ENCODE measurements at regions not wholly inside any gene's neighbourhood (a gene's known extent, or its start where the extent isn't known, plus 50 kb on each side); places are given as distances from the start of the nearest gene placed in this dataset.

DNA sequence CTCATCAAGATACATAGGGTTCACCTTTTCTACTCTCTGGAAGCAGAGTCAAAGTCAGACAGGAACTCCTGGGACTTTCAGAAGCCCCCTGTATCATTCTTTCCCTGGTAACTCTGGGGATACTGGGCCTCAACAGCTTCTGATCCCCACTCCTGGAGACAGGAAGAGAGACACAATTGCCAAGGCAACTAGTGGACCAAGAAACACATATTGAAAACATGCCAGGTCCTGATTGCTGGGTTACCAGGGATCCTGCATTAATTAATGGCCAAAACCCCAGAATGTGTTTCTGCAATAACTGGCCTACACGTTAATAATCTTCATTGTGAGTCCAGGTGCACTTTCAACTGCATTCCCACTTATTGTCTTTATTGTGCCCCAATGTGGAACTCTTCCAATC, 260.8 kb upstream of the POU2AF2 start:
- no peaks in the 10 kb centered on the region for H3K36me3 ChIP-seq (ENCODE audit: control insufficient read depth in 2 of 2, insufficient read depth in 2 of 2, low read length in 2 of 2)

DNA sequence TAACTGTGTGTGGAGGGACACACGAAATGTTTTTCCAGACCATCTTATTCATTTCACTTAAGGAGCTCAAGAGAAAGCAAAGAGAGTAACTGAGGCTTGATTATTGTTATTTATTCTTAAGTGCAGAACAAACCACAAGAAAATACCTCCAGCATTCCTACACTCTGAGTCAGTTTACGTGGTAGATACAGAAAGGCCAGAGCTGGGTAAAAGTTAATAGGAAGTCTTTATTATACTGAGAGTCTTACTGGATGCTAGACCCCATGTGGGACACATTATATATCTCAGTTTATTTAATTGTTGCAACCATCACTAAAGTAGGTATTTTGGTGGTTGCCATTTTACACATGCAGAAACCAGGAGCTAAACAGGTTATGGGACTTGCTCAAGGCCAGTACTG, 261.4 kb upstream of the POU2AF2 start:
- Histone ChIP-seq H3K36me3 (ENCODE audit: control insufficient read depth in 2 of 2, insufficient read depth in 2 of 2, low read length in 2 of 2) (no peaks in the 10 kb centered on the region), H3K27ac (ENCODE audit: low read length) (no peak overlapping the region), H3K4me1 (ENCODE audit: control insufficient read depth, insufficient read depth, low read length) (no peaks in the 10 kb centered on the region), H3K27me3 (ENCODE audit: control insufficient read depth in 1 of 2, insufficient read depth in 2 of 2, low read length in 2 of 2) (no peaks in the 10 kb centered on the region), H3K9me3 (ENCODE audit: control insufficient read depth in 2 of 2, low read length in 2 of 2) (no peaks in the 10 kb centered on the region), H3K9ac (ENCODE audit: low read length in 2 of 2) (no peak overlapping the region), H3K4me3 (ENCODE audit: low read length in 2 of 2) (no peak overlapping the region)

More for the DNA sequence above, 260.8 kb upstream of the POU2AF2 start:
- no peaks in the 10 kb centered on the region for H3K9me3 ChIP-seq (ENCODE audit: control insufficient read depth in 2 of 2, low read length in 2 of 2)
- no peak overlapping the region for H3K4me3 ChIP-seq (ENCODE audit: low read length in 2 of 2)
- peaks cover 1% of the 10 kb centered on the region for H3K4me1 ChIP-seq (ENCODE audit: control insufficient read depth, insufficient read depth, low read length)
- H3K27ac ChIP-seq (ENCODE audit: low read length) = no peak overlapping the region
- no peaks in the 10 kb centered on the region for H3K27me3 ChIP-seq (ENCODE audit: control insufficient read depth in 1 of 2, insufficient read depth in 2 of 2, low read length in 2 of 2)
- H3K9ac ChIP-seq (ENCODE audit: low read length in 2 of 2) = no peak overlapping the region

DNA sequence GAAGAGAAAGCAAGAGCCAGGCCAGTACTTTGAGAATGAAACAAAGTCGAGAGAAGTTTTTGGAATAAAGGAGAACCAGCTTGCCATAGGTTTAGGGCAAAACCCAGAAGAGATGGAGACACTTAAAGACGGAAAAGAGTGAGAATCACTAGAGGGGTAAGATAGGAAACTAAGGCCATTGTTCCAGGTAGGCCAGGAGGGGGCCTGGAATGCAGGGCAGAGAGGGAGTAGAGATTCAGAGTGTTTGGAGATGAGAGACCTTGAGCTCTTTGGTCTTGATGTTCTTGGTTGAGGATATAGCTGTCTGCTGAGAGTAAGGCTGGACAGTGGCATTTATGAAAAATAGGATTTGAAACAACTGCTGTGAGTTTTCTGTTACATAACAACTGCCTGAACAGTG, 263.3 kb upstream of the POU2AF2 start:
- Histone ChIP-seq H3K9ac (ENCODE audit: low read length in 2 of 2) (no peak overlapping the region), H3K27ac (ENCODE audit: low read length) (no peak overlapping the region), H3K36me3 (ENCODE audit: control insufficient read depth in 2 of 2, insufficient read depth in 2 of 2, low read length in 2 of 2) (no peaks in the 10 kb centered on the region), H3K27me3 (ENCODE audit: control insufficient read depth in 1 of 2, insufficient read depth in 2 of 2, low read length in 2 of 2) (no peaks in the 10 kb centered on the region), H3K4me3 (ENCODE audit: low read length in 2 of 2) (no peak overlapping the region), H3K9me3 (ENCODE audit: control insufficient read depth in 2 of 2, low read length in 2 of 2) (no peaks in the 10 kb centered on the region), H3K4me1 (ENCODE audit: control insufficient read depth, insufficient read depth, low read length) (no peaks in the 10 kb centered on the region)

GRCh38 chr11:110979696-110980095, 265.8 kb upstream of the POU2AF2 start:
- no peaks in the 10 kb centered on the region for H3K9me3 ChIP-seq (ENCODE audit: control insufficient read depth in 2 of 2, low read length in 2 of 2)
- H3K4me3 ChIP-seq (ENCODE audit: low read length in 2 of 2) = no peak overlapping the region
- no peaks in the 10 kb centered on the region for H3K36me3 ChIP-seq (ENCODE audit: control insufficient read depth in 2 of 2, insufficient read depth in 2 of 2, low read length in 2 of 2)
- no peak overlapping the region for H3K27ac ChIP-seq (ENCODE audit: low read length)
- no peaks in the 10 kb centered on the region for H3K4me1 ChIP-seq (ENCODE audit: control insufficient read depth, insufficient read depth, low read length)
- H3K27me3 ChIP-seq (ENCODE audit: control insufficient read depth in 1 of 2, insufficient read depth in 2 of 2, low read length in 2 of 2) = no peaks in the 10 kb centered on the region
- no peak overlapping the region for H3K9ac ChIP-seq (ENCODE audit: low read length in 2 of 2)

DNA sequence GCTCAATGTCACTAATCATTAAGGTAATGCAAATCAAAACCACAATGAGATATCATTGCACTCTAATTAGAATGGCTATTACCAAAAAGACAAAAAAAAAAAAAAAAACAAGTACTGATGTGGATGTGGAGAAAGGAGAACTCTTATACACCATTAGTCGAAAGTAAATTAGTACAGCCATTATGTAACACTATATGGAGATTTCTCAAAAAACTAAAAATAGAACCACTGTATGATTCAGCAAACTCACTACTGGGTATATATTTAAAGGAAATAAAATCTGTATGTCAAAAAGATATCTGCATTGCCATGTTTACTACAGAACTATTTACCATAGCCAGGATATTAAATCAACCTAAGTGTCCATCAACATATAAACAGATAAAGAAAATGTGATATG, 265.4 kb upstream of the ARHGAP20 start:
- Histone ChIP-seq H3K4me3 (ENCODE audit: low read length in 2 of 2) (no peak overlapping the region), H3K36me3 (ENCODE audit: control insufficient read depth in 2 of 2, insufficient read depth in 2 of 2, low read length in 2 of 2) (no peaks in the 10 kb centered on the region), H3K9me3 (ENCODE audit: control insufficient read depth in 2 of 2, low read length in 2 of 2) (no peaks in the 10 kb centered on the region), H3K27ac (ENCODE audit: low read length) (no peak overlapping the region), H3K9ac (ENCODE audit: low read length in 2 of 2) (no peak overlapping the region), H3K4me1 (ENCODE audit: control insufficient read depth, insufficient read depth, low read length) (no peaks in the 10 kb centered on the region), H3K27me3 (ENCODE audit: control insufficient read depth in 1 of 2, insufficient read depth in 2 of 2, low read length in 2 of 2) (no peaks in the 10 kb centered on the region)

GRCh38 chr11:110974731-110975130, 262.5 kb upstream of the ARHGAP20 start:
- H3K36me3 ChIP-seq (ENCODE audit: control insufficient read depth in 2 of 2, insufficient read depth in 2 of 2, low read length in 2 of 2) = no peaks in the 10 kb centered on the region
- H3K27me3 ChIP-seq (ENCODE audit: control insufficient read depth in 1 of 2, insufficient read depth in 2 of 2, low read length in 2 of 2) = no peaks in the 10 kb centered on the region
- no peaks in the 10 kb centered on the region for H3K4me1 ChIP-seq (ENCODE audit: control insufficient read depth, insufficient read depth, low read length)
- no peak overlapping the region for H3K27ac ChIP-seq (ENCODE audit: low read length)
- H3K9ac ChIP-seq (ENCODE audit: low read length in 2 of 2) = no peak overlapping the region
- H3K4me3 ChIP-seq (ENCODE audit: low read length in 2 of 2) = no peak overlapping the region
- no peaks in the 10 kb centered on the region for H3K9me3 ChIP-seq (ENCODE audit: control insufficient read depth in 2 of 2, low read length in 2 of 2)

DNA sequence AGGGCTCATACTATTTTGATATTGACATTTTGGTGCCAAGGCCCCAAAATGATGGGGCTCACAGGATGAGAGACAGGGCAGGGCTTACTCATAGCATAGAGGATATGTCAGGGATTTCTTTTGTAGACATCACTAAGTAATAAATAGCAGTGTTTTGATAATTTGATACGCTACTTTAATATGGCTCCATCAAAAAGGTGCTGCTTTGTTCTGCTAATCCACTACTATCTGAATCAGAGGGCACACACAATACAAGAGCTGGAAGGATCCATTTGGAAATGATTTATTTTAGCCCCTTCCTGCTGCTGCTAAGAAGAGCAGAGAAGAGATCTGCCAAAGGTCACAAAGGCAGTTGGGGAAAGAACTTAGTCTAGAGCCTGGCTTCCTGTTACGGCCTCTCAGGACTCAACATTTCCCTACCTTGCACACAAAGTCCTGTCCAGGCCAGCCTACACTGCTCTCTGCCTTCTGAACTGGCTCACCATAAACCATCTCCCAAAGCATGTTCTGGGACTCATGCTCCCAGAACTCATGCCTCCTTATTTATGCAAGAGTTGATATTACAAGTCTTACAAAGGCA, 261.3 kb upstream of the ARHGAP20 start:
- H3K9me3 ChIP-seq (ENCODE audit: control insufficient read depth in 2 of 2, low read length in 2 of 2) = no peaks in the 10 kb centered on the region
- H3K27me3 ChIP-seq (ENCODE audit: control insufficient read depth in 1 of 2, insufficient read depth in 2 of 2, low read length in 2 of 2) = no peaks in the 10 kb centered on the region
- no peak overlapping the region for H3K4me3 ChIP-seq (ENCODE audit: low read length in 2 of 2)
- no peak overlapping the region for H3K9ac ChIP-seq (ENCODE audit: low read length in 2 of 2)
- H3K27ac ChIP-seq (ENCODE audit: low read length) = no peak overlapping the region
- H3K36me3 ChIP-seq (ENCODE audit: control insufficient read depth in 2 of 2, insufficient read depth in 2 of 2, low read length in 2 of 2) = no peaks in the 10 kb centered on the region
- no peaks in the 10 kb centered on the region for H3K4me1 ChIP-seq (ENCODE audit: control insufficient read depth, insufficient read depth, low read length)

- H3K27ac ChIP-seq (ENCODE audit: low read length) = no peak overlapping the region
- no peaks in the 10 kb centered on the region for H3K27me3 ChIP-seq (ENCODE audit: control insufficient read depth in 1 of 2, insufficient read depth in 2 of 2, low read length in 2 of 2)
- no peak overlapping the region for H3K4me3 ChIP-seq (ENCODE audit: low read length in 2 of 2)
- no peaks in the 10 kb centered on the region for H3K36me3 ChIP-seq (ENCODE audit: control insufficient read depth in 2 of 2, insufficient read depth in 2 of 2, low read length in 2 of 2)
- no peaks in the 10 kb centered on the region for H3K9me3 ChIP-seq (ENCODE audit: control insufficient read depth in 2 of 2, low read length in 2 of 2)
- no peak overlapping the region for H3K9ac ChIP-seq (ENCODE audit: low read length in 2 of 2)
- no peaks in the 10 kb centered on the region for H3K4me1 ChIP-seq (ENCODE audit: control insufficient read depth, insufficient read depth, low read length)
Observed at GRCh38 chr11:110972640-110973039, 260.4 kb upstream of the ARHGAP20 start.

- no peak overlapping the region for H3K4me3 ChIP-seq (ENCODE audit: low read length in 2 of 2)
Observed at GRCh38 chr11:110972106-110972505, 259.9 kb upstream of the ARHGAP20 start.

DNA sequence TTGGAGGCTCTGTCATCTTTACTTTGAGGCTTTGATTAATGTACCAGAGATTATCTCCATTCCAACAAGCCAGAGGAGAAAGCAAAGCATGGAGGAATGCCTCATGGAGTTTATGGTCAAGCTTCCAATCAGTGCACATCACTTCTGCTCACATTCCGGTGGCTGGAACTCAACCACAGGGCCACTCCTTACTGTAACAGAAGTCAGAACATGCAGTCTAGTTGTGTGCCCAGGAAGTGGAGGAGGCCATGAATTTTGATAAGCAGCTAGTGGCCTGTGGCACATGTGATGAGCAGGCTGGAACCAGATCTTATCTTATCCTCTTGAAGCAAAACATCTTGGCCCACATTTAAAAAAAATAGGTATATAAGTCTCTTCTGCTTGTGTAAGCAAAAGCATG, 258.9 kb upstream of the ARHGAP20 start:
- Histone ChIP-seq H3K4me1 (ENCODE audit: control insufficient read depth, insufficient read depth, low read length) (no peaks in the 10 kb centered on the region), H3K27ac (ENCODE audit: low read length) (no peak overlapping the region), H3K9ac (ENCODE audit: low read length in 2 of 2) (no peak overlapping the region)

More at GRCh38 chr11:110972106-110972505, 259.9 kb upstream of the ARHGAP20 start:
- Histone ChIP-seq H3K9me3 (ENCODE audit: control insufficient read depth in 2 of 2, low read length in 2 of 2) (no peaks in the 10 kb centered on the region), H3K9ac (ENCODE audit: low read length in 2 of 2) (no peak overlapping the region), H3K27ac (ENCODE audit: low read length) (no peak overlapping the region), H3K36me3 (ENCODE audit: control insufficient read depth in 2 of 2, insufficient read depth in 2 of 2, low read length in 2 of 2) (no peaks in the 10 kb centered on the region), H3K27me3 (ENCODE audit: control insufficient read depth in 1 of 2, insufficient read depth in 2 of 2, low read length in 2 of 2) (no peaks in the 10 kb centered on the region), H3K4me1 (ENCODE audit: control insufficient read depth, insufficient read depth, low read length) (no peaks in the 10 kb centered on the region)

GRCh38 chr11:110968348-110969062, 256.3 kb upstream of the ARHGAP20 start:
- H3K4me1 ChIP-seq (ENCODE audit: control insufficient read depth, insufficient read depth, low read length) = no peaks in the 10 kb centered on the region
- no peaks in the 10 kb centered on the region for H3K27me3 ChIP-seq (ENCODE audit: control insufficient read depth in 1 of 2, insufficient read depth in 2 of 2, low read length in 2 of 2)
- H3K9me3 ChIP-seq (ENCODE audit: control insufficient read depth in 2 of 2, low read length in 2 of 2) = no peaks in the 10 kb centered on the region
- no peaks in the 10 kb centered on the region for H3K36me3 ChIP-seq (ENCODE audit: control insufficient read depth in 2 of 2, insufficient read depth in 2 of 2, low read length in 2 of 2)
- H3K27ac ChIP-seq (ENCODE audit: low read length) = no peak overlapping the region
- H3K9ac ChIP-seq (ENCODE audit: low read length in 2 of 2) = no peak overlapping the region
- H3K4me3 ChIP-seq (ENCODE audit: low read length in 2 of 2) = no peak overlapping the region

More for the DNA sequence above, 258.9 kb upstream of the ARHGAP20 start:
- H3K36me3 ChIP-seq (ENCODE audit: control insufficient read depth in 2 of 2, insufficient read depth in 2 of 2, low read length in 2 of 2) = no peaks in the 10 kb centered on the region
- no peak overlapping the region for H3K4me3 ChIP-seq (ENCODE audit: low read length in 2 of 2)
- no peaks in the 10 kb centered on the region for H3K9me3 ChIP-seq (ENCODE audit: control insufficient read depth in 2 of 2, low read length in 2 of 2)
- no peaks in the 10 kb centered on the region for H3K27me3 ChIP-seq (ENCODE audit: control insufficient read depth in 1 of 2, insufficient read depth in 2 of 2, low read length in 2 of 2)

All from stomach smooth muscle (tissue), 2 donors.